KMS-11 (cell line): ENCODE measurements at regions not wholly inside any gene's neighbourhood (a gene's known extent, or its start where the extent isn't known, plus 50 kb on each side); places are given as distances from the start of the nearest gene placed in this dataset.

Source experiments
- H2AFZ ChIP-seq: fragments of 200-600 bp; sonication (generic); 2 replicates; pipeline ENCODE4 v1.6.1; 2016; ENCODE audit warnings: antibody characterized with exemption, mixed run types, low read depth
- H3K27ac ChIP-seq: fragments of 200-600 bp; sonication (generic); 2 replicates; pipeline ENCODE4 v1.6.1; 2016; ENCODE audit warnings: mild to moderate bottlenecking, mixed run types
- H3K27me3 ChIP-seq: fragments of 200-600 bp; sonication (generic); 2 replicates; pipeline ENCODE4 v1.6.1; 2017; ENCODE audit warnings: mild to moderate bottlenecking, low read depth, mixed run types, moderate library complexity; ENCODE audit not compliant: insufficient read depth
- H3K36me3 ChIP-seq: fragments of 200-600 bp; sonication (generic); 2 replicates; pipeline ENCODE4 v1.6.1; 2017; ENCODE audit warnings: mild to moderate bottlenecking, mixed run types; ENCODE audit not compliant: insufficient read depth
- H3K4me1 ChIP-seq: fragments of 200-600 bp; sonication (generic); 2 replicates; pipeline ENCODE4 v1.6.1; 2016; ENCODE audit warnings: mild to moderate bottlenecking, low read depth, mixed run types; ENCODE audit not compliant: poor library complexity, severe bottlenecking
- H3K4me2 ChIP-seq: fragments of 200-600 bp; sonication (generic); 2 replicates; pipeline ENCODE4 v1.7.0; 2016; ENCODE audit warnings: mild to moderate bottlenecking, mixed run types
- H3K4me3 ChIP-seq: fragments of 200-600 bp; sonication (generic); IDR thresholded peaks from 2 replicates; pipeline ENCODE4 v1.6.1; 2017; ENCODE audit warnings: low read depth, low read length, mixed read lengths; ENCODE audit not compliant: insufficient read depth
- H3K79me2 ChIP-seq: fragments of 200-600 bp; sonication (generic); 2 replicates; pipeline ENCODE4 v1.6.1; 2016; ENCODE audit warnings: low read depth, mixed run types; ENCODE audit not compliant: insufficient read depth
- H3K9ac ChIP-seq: fragments of 200-600 bp; sonication (generic); 2 replicates; pipeline ENCODE4 v1.6.1; 2016; ENCODE audit warnings: mild to moderate bottlenecking, mixed run types
- H4K20me1 ChIP-seq: fragments of 200-600 bp; sonication (generic); 2 replicates; pipeline ENCODE4 v1.6.1; 2016; ENCODE audit warnings: mild to moderate bottlenecking, mixed run types; ENCODE audit not compliant: insufficient read depth
- CTCF ChIP-seq: fragments of 200-600 bp; sonication (generic); conservative IDR thresholded peaks from 2 replicates; pipeline ENCODE4 v1.6.1; 2017; ENCODE audit warnings: low read depth, mild to moderate bottlenecking, antibody characterized with exemption, low read length, moderate library complexity, mixed read lengths

- no peak overlapping the region for H3K4me3 ChIP-seq
- H3K27me3 ChIP-seq, result no peaks in the 10 kb centered on the region
- no peaks in the 10 kb centered on the region for H3K79me2 ChIP-seq
- no peak for TF ChIP-seq CTCF
- no peaks in the 10 kb centered on the region for H3K36me3 ChIP-seq
- no peaks in the 10 kb centered on the region for H3K4me1 ChIP-seq
- H2AFZ ChIP-seq, result no peak overlapping the region
- H3K27ac ChIP-seq, result no peak overlapping the region
- H3K9ac ChIP-seq, result no peak overlapping the region
- H4K20me1 ChIP-seq, result no peaks in the 10 kb centered on the region
- H3K4me2 ChIP-seq, result no peak overlapping the region
Observed at GRCh38 chr5:74510476-74511075, 130.0 kb downstream of the ENC1 start.

GRCh38 chr5:74507370-74508005 lies 133.0 kb downstream of the ENC1 start:
- no peak for TF ChIP-seq CTCF
- no peaks in the 10 kb centered on the region for H3K79me2 ChIP-seq
- no peak overlapping the region for H3K27ac ChIP-seq

GRCh38 chr5:74506119-74506518 lies 134.4 kb downstream of the ENC1 start:
- Histone ChIP-seq H4K20me1 (no peaks in the 10 kb centered on the region), H3K9ac (no peak overlapping the region), H3K4me3 (no peak overlapping the region), H3K79me2 (no peaks in the 10 kb centered on the region), H3K4me2 (no peak overlapping the region), H3K27ac (no peak overlapping the region), H3K4me1 (no peaks in the 10 kb centered on the region), H2AFZ (no peak overlapping the region), H3K36me3 (no peaks in the 10 kb centered on the region), H3K27me3 (no peaks in the 10 kb centered on the region)
- no peak for TF ChIP-seq CTCF

More at GRCh38 chr5:74507370-74508005, 133.0 kb downstream of the ENC1 start:
- no peaks in the 10 kb centered on the region for H3K27me3 ChIP-seq
- H3K4me1 ChIP-seq, result no peaks in the 10 kb centered on the region
- H3K9ac ChIP-seq, result no peak overlapping the region
- H4K20me1 ChIP-seq, result no peaks in the 10 kb centered on the region
- H3K4me3 ChIP-seq, result no peak overlapping the region
- no peak overlapping the region for H3K4me2 ChIP-seq
- no peak overlapping the region for H2AFZ ChIP-seq
- H3K36me3 ChIP-seq, result no peaks in the 10 kb centered on the region

GRCh38 chr5:74504463-74504862 lies 136.1 kb downstream of the ENC1 start:
- no peak overlapping the region for H3K4me3 ChIP-seq
- no peak overlapping the region for H2AFZ ChIP-seq
- no peaks in the 10 kb centered on the region for H3K36me3 ChIP-seq
- H3K9ac ChIP-seq, result no peak overlapping the region
- H3K4me2 ChIP-seq, result no peak overlapping the region
- H3K79me2 ChIP-seq, result no peaks in the 10 kb centered on the region
- H3K4me1 ChIP-seq, result no peaks in the 10 kb centered on the region
- no peak for TF ChIP-seq CTCF
- no peaks in the 10 kb centered on the region for H3K27me3 ChIP-seq
- H4K20me1 ChIP-seq, result no peaks in the 10 kb centered on the region
- H3K27ac ChIP-seq, result no peak overlapping the region
